ENCODE measurements at regions not wholly inside any gene's neighbourhood (a gene's known extent, or its start where the extent isn't known, plus 50 kb on each side); places are given as distances from the start of the nearest gene placed in this dataset.
A peak's percentile ranks its signal among the peaks of the same experiment; 100 is the strongest.

DNA sequence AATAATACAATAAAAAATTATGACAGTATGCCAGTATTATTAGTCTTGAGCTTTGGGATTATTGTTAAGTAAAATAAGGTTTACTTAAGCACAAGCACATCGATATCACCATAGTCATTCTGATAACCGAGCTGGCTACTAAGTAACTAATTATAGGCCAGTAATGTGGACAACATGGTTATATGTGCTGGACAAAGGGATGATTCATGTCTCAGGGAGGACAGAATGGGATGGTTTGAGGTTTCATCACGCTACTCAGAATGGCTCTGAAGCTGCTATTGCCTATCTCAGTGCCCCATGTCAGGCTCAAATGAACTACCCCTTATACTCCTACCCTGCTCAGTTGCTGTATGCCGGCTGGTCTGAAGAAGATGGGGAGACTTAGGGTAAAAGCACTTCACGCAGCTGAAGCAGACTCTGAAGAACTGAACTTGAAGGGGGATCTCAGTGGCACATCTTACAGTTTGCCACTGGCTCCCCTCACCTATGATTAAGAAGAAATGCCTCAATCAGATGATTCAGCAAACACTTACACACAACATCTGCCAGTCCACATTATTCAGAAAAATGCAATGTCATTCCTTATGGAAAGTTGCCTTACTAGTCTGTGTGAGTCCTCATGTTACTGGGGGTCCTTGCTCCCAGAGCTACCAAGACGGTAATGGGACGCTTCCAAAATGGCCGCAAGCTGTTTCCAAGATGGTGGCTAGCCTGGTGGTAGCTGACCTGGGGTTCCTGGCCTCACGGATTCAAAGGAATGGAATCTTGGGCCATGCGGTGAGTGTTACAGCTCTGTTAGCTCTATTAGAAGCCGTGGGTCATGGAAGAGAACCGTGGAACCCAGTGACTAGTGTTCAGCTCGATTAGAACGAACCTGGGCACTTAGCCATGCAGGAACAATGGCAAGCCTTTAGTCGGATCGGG, 1098.6 kb downstream of the TAF11L14 start:
- Mint-ChIP-seq H3K4me3 (no peak overlapping the region; a peak in 1 of 5 replicates), H3K27me3 (ENCODE audit: low read depth) (no peaks in the 10 kb centered on the region), H3K4me1 (peaks cover 31 to 37% of the 10 kb centered on the region in 2 experiments), H3K27ac (peak overlapping the region in 1 of 3 experiments; percentile 71; a peak in 2 of 7 replicates), H3K36me3 (ENCODE audit: insufficient read depth in 1 of 3, low read depth in 3 of 3) (peaks cover 6 to 10% (median 10%) of the 10 kb centered on the region in 3 experiments; a peak in 6 of 7 replicates), H3K9me3 (peaks cover 0 to 6% of the 10 kb centered on the region in 2 experiments; a peak in 3 of 5 replicates)
- H4K5ac ChIP-seq (ENCODE audit: insufficient read length, low read depth, low read length), result no peak overlapping the region
- H2BK15ac ChIP-seq (ENCODE audit: low read depth, low read length), result no peak overlapping the region
- no peak overlapping the region for H3K4ac ChIP-seq (ENCODE audit: low read depth, low read length)
- H3K23me2 ChIP-seq (ENCODE audit: insufficient read length, low read depth, low read length, poor library complexity, severe bottlenecking), result no peaks in the 10 kb centered on the region
- H2AK5ac ChIP-seq (ENCODE audit: insufficient read length, low read length), result no peak overlapping the region
- H2BK120ac ChIP-seq (ENCODE audit: low read depth, low read length, poor library complexity, severe bottlenecking), result no peak overlapping the region
- TF ChIP-seq, protein P1, sequence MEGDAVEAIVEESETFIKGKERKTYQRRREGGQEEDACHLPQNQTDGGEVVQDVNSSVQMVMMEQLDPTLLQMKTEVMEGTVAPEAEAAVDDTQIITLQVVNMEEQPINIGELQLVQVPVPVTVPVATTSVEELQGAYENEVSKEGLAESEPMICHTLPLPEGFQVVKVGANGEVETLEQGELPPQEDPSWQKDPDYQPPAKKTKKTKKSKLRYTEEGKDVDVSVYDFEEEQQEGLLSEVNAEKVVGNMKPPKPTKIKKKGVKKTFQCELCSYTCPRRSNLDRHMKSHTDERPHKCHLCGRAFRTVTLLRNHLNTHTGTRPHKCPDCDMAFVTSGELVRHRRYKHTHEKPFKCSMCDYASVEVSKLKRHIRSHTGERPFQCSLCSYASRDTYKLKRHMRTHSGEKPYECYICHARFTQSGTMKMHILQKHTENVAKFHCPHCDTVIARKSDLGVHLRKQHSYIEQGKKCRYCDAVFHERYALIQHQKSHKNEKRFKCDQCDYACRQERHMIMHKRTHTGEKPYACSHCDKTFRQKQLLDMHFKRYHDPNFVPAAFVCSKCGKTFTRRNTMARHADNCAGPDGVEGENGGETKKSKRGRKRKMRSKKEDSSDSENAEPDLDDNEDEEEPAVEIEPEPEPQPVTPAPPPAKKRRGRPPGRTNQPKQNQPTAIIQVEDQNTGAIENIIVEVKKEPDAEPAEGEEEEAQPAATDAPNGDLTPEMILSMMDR (conservative IDR thresholded peaks at IDR 0.05), result no peak
- DNase-seq, result no peak
- no peak overlapping the region for H4K8ac ChIP-seq (replicated peaks; ENCODE audit: insufficient read length, low read depth, low read length)
- no peak overlapping the region for H2BK12ac ChIP-seq (ENCODE audit: insufficient read length, low read depth, low read length)
- H3K9ac ChIP-seq (ENCODE audit: extremely low read depth, insufficient read length, low read length), result no peak overlapping the region
- no peak overlapping the region for H3K14ac ChIP-seq (ENCODE audit: insufficient read depth, low read length)
- no peak overlapping the region for H2BK20ac ChIP-seq (ENCODE audit: low read depth, low read length, poor library complexity, severe bottlenecking)
- H2BK5ac ChIP-seq (ENCODE audit: insufficient read length, low read length), result no peak overlapping the region
- H4K91ac ChIP-seq (ENCODE audit: insufficient read length, low read depth, low read length), result no peak overlapping the region
- WGBS (ENCODE audit: extremely low coverage, insufficient read length, low lambda C conversion rate), result no CpG with 5 or more reads among the region's 16 CpGs
- no peaks in the 10 kb centered on the region for H4K20me1 ChIP-seq (ENCODE audit: control insufficient read depth, insufficient read depth, insufficient read length)
- no peak overlapping the region for H3K27ac ChIP-seq (ENCODE audit: insufficient read length, low read depth, low read length)
- H3K79me2 ChIP-seq (ENCODE audit: insufficient read depth, low read length), result no peaks in the 10 kb centered on the region
- H3K9me3 ChIP-seq (ENCODE audit: control insufficient read depth, low read depth, low read length), result no peaks in the 10 kb centered on the region
- no peak overlapping the region for H3K23ac ChIP-seq (ENCODE audit: insufficient read length, low read depth, low read length)
- H3K27me3 ChIP-seq (ENCODE audit: insufficient read depth, low read length), result no peaks in the 10 kb centered on the region
- no peak overlapping the region for H2AFZ ChIP-seq (ENCODE audit: low read length)
- no peak overlapping the region for H3T11ph ChIP-seq (ENCODE audit: low read length)
- H3K4me2 ChIP-seq (ENCODE audit: insufficient read depth, insufficient read length, low read length), result no peak overlapping the region
- H3K4me1 ChIP-seq (ENCODE audit: insufficient read depth, low read length), result peaks cover 5% of the 10 kb centered on the region; the same call in 1 of the 2 replicates
- H3K56ac ChIP-seq (ENCODE audit: insufficient read length, low read depth, low read length), result no peak overlapping the region
- H3K18ac ChIP-seq (ENCODE audit: insufficient read length, low read depth, low read length), result no peak overlapping the region
- H3K79me1 ChIP-seq (ENCODE audit: insufficient read depth, low read depth, low read length, poor library complexity, severe bottlenecking), result no peaks in the 10 kb centered on the region

Measured in H9 (cell line).